PC-9 (cell line): ENCODE measurements at regions not wholly inside any gene's neighbourhood (a gene's known extent, or its start where the extent isn't known, plus 50 kb on each side); places are given as distances from the start of the nearest gene placed in this dataset.

Experiments
- BruUV-seq: library from RNA; stranded (reverse); fragments of 400-500 nt; replicated peaks from 2 replicates; lab custom pipeline; 2021; lab: Mats Ljungman, UMichigan
- CTCF ChIA-PET: fragments of 300-600 bp; sonication (Branson Sonifier 250); formaldehyde crosslinking; loops from one replicate; lab custom pipeline; 2022; ENCODE audit warnings: antibody characterized with exemption; lab: Charles Lee
- POLR2A ChIA-PET: fragments of 300-600 bp; sonication (Branson Sonifier 250); formaldehyde crosslinking; loops from one replicate; lab custom pipeline; 2022; ENCODE audit warnings: antibody characterized with exemption; ENCODE audit not compliant: unreplicated experiment; lab: Charles Lee
- DNase-seq, 2 experiments: peaks; one replicate each; pipeline versions ENCODE4 v3.0.0 to v3.0.0-alpha.2; 2015 to 2022; ENCODE audit warnings: mixed read lengths in 1 of 2
- H2AFZ ChIP-seq: fragments of 200-600 bp; sonication (generic); 2 replicates; pipeline ENCODE4 v1.8.1; 2017; ENCODE audit warnings: antibody characterized with exemption
- H3F3A ChIP-seq: fragments of 200-600 bp; sonication (generic); 2 replicates; pipeline ENCODE4 v1.8.1; 2017; ENCODE audit warnings: antibody characterized with exemption, mild to moderate bottlenecking, low read depth; ENCODE audit not compliant: insufficient read depth
- H3K27ac ChIP-seq: fragments of 200-600 bp; sonication (generic); 2 replicates; pipeline ENCODE4 v1.6.1; 2016; ENCODE audit warnings: mixed run types
- H3K27me3 ChIP-seq: fragments of 200-600 bp; sonication (generic); 2 replicates; pipeline ENCODE4 v1.6.1; 2016; ENCODE audit warnings: low read depth, mixed run types; ENCODE audit not compliant: insufficient read depth
- H3K36me3 ChIP-seq: fragments of 200-600 bp; sonication (generic); 2 replicates; pipeline ENCODE4 v1.6.1; 2016; ENCODE audit warnings: low read depth, mixed run types
- H3K4me1 ChIP-seq: fragments of 200-600 bp; sonication (generic); replicated peaks from 2 replicates; pipeline ENCODE4 v1.6.1; 2016; ENCODE audit warnings: mixed run types; ENCODE audit not compliant: insufficient read depth
- H3K4me2 ChIP-seq: fragments of 200-600 bp; sonication (generic); 2 replicates; pipeline ENCODE4 v1.6.1; 2017; ENCODE audit warnings: mixed run types
- H3K4me3 ChIP-seq: fragments of 200-600 bp; sonication (generic); 2 replicates; pipeline ENCODE4 v1.6.1; 2016; ENCODE audit warnings: mixed run types
- H3K79me2 ChIP-seq: fragments of 200-600 bp; sonication (generic); 2 replicates; pipeline ENCODE4 v1.6.1; 2017; ENCODE audit warnings: low read depth, mixed run types
- H3K9me2 ChIP-seq: fragments of 200-600 bp; sonication (generic); 2 replicates; pipeline ENCODE4 v1.8.1; 2017; ENCODE audit warnings: mild to moderate bottlenecking; ENCODE audit not compliant: insufficient read depth
- H3K9me3 ChIP-seq: fragments of 200-600 bp; sonication (generic); 2 replicates; pipeline ENCODE4 v1.8.1; 2016; ENCODE audit warnings: low read depth; ENCODE audit not compliant: insufficient read depth
- H4K20me1 ChIP-seq: fragments of 200-600 bp; sonication (generic); 2 replicates; pipeline ENCODE4 v1.8.1; 2017; ENCODE audit not compliant: insufficient read depth
- CTCF ChIP-seq: fragments of 200-600 bp; sonication (generic); conservative IDR thresholded peaks from 2 replicates; pipeline ENCODE4 v1.6.1; 2017; ENCODE audit warnings: mixed run types, antibody characterized with exemption, mild to moderate bottlenecking, moderate library complexity
- EZH2 ChIP-seq: fragments of 200-600 bp; sonication (generic); IDR thresholded peaks from 2 replicates; pipeline ENCODE4 v1.8.0; 2017; ENCODE audit warnings: antibody characterized with exemption, low read depth
- intact Hi-C: fragments of 100-400 bp; cut with micrococcal nuclease; formaldehyde crosslinking; loops from one replicate; pipeline ENCODE4 v1.10.0; 2022; ENCODE audit not compliant: unreplicated experiment

GRCh38 chr16:73142053-73142854 lies 94.3 kb upstream of the ZFHX3 start:
- no peaks in the 10 kb centered on the region for H3K36me3 ChIP-seq
- CTCF ChIA-PET: no interaction called here
- TF ChIP-seq CTCF: no peak
- TF ChIP-seq EZH2: no peak
- no peaks in the 10 kb centered on the region for H4K20me1 ChIP-seq
- H3K9me3 ChIP-seq: no peaks in the 10 kb centered on the region
- no peak overlapping the region for H2AFZ ChIP-seq
- POLR2A ChIA-PET: no interaction called here
- peaks cover 15% of the 10 kb centered on the region; the same call in 1 of the 2 replicates for H3K27me3 ChIP-seq
- no peaks in the 10 kb centered on the region for H3K4me1 ChIP-seq
- no peaks in the 10 kb centered on the region for H3F3A ChIP-seq
- no peak overlapping the region for H3K4me3 ChIP-seq
- no peak overlapping the region for H3K4me2 ChIP-seq
- DNase-seq: no peak
- no peaks in the 10 kb centered on the region for H3K79me2 ChIP-seq
- no TSS peak for BruUV-seq
- intact Hi-C loops: no loop called here
- H3K9me2 ChIP-seq: no peaks in the 10 kb centered on the region
- no peak overlapping the region for H3K27ac ChIP-seq

- Histone ChIP-seq H3K4me3 (no peak overlapping the region), H3K9me2 (no peaks in the 10 kb centered on the region), H3K9me3 (no peaks in the 10 kb centered on the region), H3F3A (no peaks in the 10 kb centered on the region), H4K20me1 (no peaks in the 10 kb centered on the region), H3K36me3 (no peaks in the 10 kb centered on the region), H3K4me1 (no peaks in the 10 kb centered on the region), H3K27me3 (peaks cover 15% of the 10 kb centered on the region; the same call in 1 of the 2 replicates), H3K4me2 (no peak overlapping the region), H3K27ac (no peak overlapping the region), H2AFZ (no peak overlapping the region), H3K79me2 (no peaks in the 10 kb centered on the region)
- ChIA-PET POLR2A (no interaction called here), CTCF (no interaction called here)
- no peak for DNase-seq
- TF ChIP-seq EZH2: no peak
- no peak for TF ChIP-seq CTCF
- intact Hi-C loops: no loop called here
- no TSS peak for BruUV-seq
These were observed 93.0 kb upstream of the ZFHX3 start for GRCh38 chr16:73140929-73141328.

GRCh38 chr16:73131156-73131862 lies 83.4 kb upstream of the ZFHX3 start:
- intact Hi-C loops: no loop called here
- Histone ChIP-seq H3K27me3 (peaks cover 7% of the 10 kb centered on the region; the same call in 1 of the 2 replicates), H3K9me3 (no peaks in the 10 kb centered on the region), H3K9me2 (no peaks in the 10 kb centered on the region), H3K36me3 (no peaks in the 10 kb centered on the region), H3K4me1 (no peaks in the 10 kb centered on the region), H3K4me3 (no peak overlapping the region), H4K20me1 (no peaks in the 10 kb centered on the region), H2AFZ (no peak overlapping the region), H3F3A (no peaks in the 10 kb centered on the region), H3K4me2 (no peak overlapping the region), H3K27ac (no peak overlapping the region), H3K79me2 (no peaks in the 10 kb centered on the region)
- no TSS peak for BruUV-seq
- POLR2A ChIA-PET: interaction anchor here (0.5 kb wide), 1 partner anchor 102 kb away, joined by 8 read pairs; no protein-coding TSS in a partner anchor
- no peak for DNase-seq
- TF ChIP-seq CTCF: no peak
- TF ChIP-seq EZH2: no peak
- CTCF ChIA-PET: no interaction called here
